ENCODE measurements at regions not wholly inside any gene's neighbourhood (a gene's known extent, or its start where the extent isn't known, plus 50 kb on each side); places are given as distances from the start of the nearest gene placed in this dataset.

DNA sequence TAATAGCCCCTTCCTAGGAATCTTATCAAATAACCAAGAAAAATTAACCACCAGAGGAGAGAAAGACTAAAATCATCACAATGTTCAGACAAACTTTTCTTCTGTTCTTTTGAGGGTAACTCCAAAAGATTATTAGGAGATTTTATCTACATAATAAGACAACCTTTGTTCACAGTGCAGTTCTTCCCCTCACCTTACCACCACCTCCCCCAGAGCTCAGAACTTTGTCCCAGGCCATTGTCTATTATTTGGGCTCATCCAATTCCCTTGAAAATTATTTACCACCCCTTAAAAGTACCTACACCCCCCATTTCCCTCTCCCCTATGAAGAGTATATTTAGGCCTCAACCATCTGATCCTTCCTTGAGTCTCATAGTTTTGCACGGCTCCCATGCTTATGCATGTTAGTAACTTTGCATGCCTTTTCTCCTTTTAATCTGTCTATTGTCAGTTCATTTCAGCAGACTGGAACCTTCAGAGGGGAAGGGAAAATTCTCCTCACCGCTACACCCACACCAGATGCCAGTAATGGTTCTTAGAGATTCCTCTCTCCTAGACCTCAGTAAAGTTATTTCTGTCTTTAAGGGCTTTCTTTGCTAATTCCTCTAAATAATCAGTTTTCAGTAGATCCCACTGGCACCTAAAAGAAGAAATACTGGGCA lies 234.9 kb downstream of the SKIDA1 start:
- no peaks in the 10 kb centered on the region for H3K27me3 Mint-ChIP-seq
- H3K4me1 Mint-ChIP-seq (ENCODE audit: unreplicated experiment), result peaks cover 27% of the 10 kb centered on the region
- H3K9me3 Mint-ChIP-seq, result peaks cover 5% of the 10 kb centered on the region
- no peak overlapping the region for H3K4me3 Mint-ChIP-seq
- DNase-seq (ENCODE audit: extremely low spot score, unreplicated experiment), result no peak
- no peaks in the 10 kb centered on the region for H3K36me3 Mint-ChIP-seq
- H3K27ac Mint-ChIP-seq, result no peak overlapping the region
- TF ChIP-seq, protein P1, sequence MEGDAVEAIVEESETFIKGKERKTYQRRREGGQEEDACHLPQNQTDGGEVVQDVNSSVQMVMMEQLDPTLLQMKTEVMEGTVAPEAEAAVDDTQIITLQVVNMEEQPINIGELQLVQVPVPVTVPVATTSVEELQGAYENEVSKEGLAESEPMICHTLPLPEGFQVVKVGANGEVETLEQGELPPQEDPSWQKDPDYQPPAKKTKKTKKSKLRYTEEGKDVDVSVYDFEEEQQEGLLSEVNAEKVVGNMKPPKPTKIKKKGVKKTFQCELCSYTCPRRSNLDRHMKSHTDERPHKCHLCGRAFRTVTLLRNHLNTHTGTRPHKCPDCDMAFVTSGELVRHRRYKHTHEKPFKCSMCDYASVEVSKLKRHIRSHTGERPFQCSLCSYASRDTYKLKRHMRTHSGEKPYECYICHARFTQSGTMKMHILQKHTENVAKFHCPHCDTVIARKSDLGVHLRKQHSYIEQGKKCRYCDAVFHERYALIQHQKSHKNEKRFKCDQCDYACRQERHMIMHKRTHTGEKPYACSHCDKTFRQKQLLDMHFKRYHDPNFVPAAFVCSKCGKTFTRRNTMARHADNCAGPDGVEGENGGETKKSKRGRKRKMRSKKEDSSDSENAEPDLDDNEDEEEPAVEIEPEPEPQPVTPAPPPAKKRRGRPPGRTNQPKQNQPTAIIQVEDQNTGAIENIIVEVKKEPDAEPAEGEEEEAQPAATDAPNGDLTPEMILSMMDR (conservative IDR thresholded peaks at IDR 0.05), result no peak

DNA sequence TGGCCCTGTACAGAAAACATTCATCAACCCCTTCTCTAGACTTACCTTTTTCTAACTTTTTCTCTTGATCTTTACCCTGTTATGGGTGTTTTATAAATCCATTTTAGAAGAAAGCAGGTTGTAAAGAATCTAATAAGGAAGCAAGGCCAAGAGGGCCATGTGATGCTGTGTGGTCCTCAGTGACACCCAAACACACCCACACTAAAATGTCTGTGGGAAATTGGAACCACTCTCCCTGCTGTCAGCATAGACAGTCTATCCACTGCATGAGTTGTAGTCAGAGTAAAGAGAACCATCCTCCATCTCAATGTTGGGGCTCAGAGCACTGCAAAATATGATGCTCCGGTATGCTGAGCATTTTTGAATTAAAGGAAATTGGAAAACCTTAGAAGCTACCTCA lies 235.5 kb downstream of the SKIDA1 start:
- TF ChIP-seq, protein P1 (conservative IDR thresholded peaks at IDR 0.05), result no peak
- H3K9me3 Mint-ChIP-seq, result peaks cover 5% of the 10 kb centered on the region
- H3K27me3 Mint-ChIP-seq, result no peaks in the 10 kb centered on the region
- no peaks in the 10 kb centered on the region for H3K36me3 Mint-ChIP-seq
- DNase-seq (ENCODE audit: extremely low spot score, unreplicated experiment), result no peak
- H3K4me1 Mint-ChIP-seq (ENCODE audit: unreplicated experiment), result peaks cover 32% of the 10 kb centered on the region
- no peak overlapping the region for H3K4me3 Mint-ChIP-seq
- H3K27ac Mint-ChIP-seq, result no peak overlapping the region

DNA sequence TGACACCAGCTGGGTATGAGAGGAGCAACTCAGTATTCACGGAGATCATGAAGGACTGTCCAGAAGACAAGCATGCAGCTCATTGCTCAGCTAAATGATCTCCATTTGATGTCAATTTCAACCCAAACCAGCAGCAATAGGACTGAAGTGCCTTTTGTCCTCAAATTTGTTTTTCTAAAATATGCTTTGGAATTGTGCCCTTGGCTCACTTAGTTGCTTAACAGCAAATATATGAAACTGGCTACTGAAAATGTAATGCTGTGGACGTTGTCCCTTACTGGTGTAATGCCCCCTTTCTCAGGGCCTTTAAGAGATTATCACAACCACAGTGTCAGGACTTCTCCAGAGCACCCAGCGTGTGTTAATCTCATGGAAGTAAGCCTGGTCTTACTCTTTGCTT lies 236.2 kb downstream of the SKIDA1 start:
- no peaks in the 10 kb centered on the region for H3K27me3 Mint-ChIP-seq
- H3K9me3 Mint-ChIP-seq, result peaks cover 5% of the 10 kb centered on the region
- no peak for DNase-seq (ENCODE audit: extremely low spot score, unreplicated experiment)
- peaks cover 27% of the 10 kb centered on the region for H3K4me1 Mint-ChIP-seq (ENCODE audit: unreplicated experiment)
- H3K36me3 Mint-ChIP-seq, result no peaks in the 10 kb centered on the region
- H3K4me3 Mint-ChIP-seq, result no peak overlapping the region
- TF ChIP-seq, protein P1 (conservative IDR thresholded peaks at IDR 0.05), result no peak
- H3K27ac Mint-ChIP-seq, result no peak overlapping the region

DNA sequence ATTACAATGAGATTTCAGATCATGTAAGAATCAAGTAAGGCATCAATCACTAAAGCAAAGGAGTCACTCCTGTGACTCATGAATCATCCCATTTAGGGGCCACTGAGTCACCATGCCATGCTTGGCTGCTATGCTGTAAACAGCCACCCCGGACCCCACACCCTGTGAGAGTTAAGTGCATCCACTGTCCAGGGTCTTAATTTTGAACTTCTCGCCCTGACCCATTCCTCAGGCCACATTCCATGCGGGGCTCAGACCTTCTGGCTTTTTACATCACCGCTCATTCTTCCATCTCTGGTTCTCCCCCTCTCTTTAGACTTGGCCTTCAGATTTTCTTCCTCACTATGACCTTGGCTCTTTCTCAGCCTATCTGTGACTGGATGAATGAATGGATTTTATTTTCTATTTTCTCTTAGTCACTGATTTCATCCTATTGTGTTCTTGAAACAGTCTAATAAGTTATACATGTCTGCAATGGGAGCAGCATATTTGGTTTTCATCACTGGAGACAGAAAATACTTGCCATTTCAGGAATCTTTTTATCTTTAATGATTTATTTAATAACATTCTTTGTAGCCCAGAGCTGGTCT lies 239.6 kb downstream of the SKIDA1 start:
- H3K9me3 Mint-ChIP-seq, result peaks cover 4% of the 10 kb centered on the region
- no peak for DNase-seq (ENCODE audit: extremely low spot score, unreplicated experiment)
- TF ChIP-seq, protein P1 (conservative IDR thresholded peaks at IDR 0.05), result no peak
- H3K36me3 Mint-ChIP-seq, result no peaks in the 10 kb centered on the region
- H3K27ac Mint-ChIP-seq, result peak overlapping the region; percentile 2
- H3K27me3 Mint-ChIP-seq, result no peaks in the 10 kb centered on the region
- H3K4me3 Mint-ChIP-seq, result no peak overlapping the region
- H3K4me1 Mint-ChIP-seq (ENCODE audit: unreplicated experiment), result peaks cover 21% of the 10 kb centered on the region

- Mint-ChIP-seq H3K27me3 (no peaks in the 10 kb centered on the region), H3K9me3 (no peaks in the 10 kb centered on the region), H3K4me1 (ENCODE audit: unreplicated experiment) (peaks cover 21% of the 10 kb centered on the region), H3K4me3 (no peak overlapping the region), H3K27ac (no peak overlapping the region), H3K36me3 (no peaks in the 10 kb centered on the region)
- TF ChIP-seq, protein P1 (conservative IDR thresholded peaks at IDR 0.05), result no peak
- DNase-seq (ENCODE audit: extremely low spot score, unreplicated experiment), result no peak
Observed at GRCh38 chr10:21285207-21285606, 240.3 kb downstream of the SKIDA1 start.

Measured in type B pancreatic cell (in vitro differentiated cells).